ENCODE measurements at regions not wholly inside any gene's neighbourhood (a gene's known extent, or its start where the extent isn't known, plus 50 kb on each side); places are given as distances from the start of the nearest gene placed in this dataset.

DNA sequence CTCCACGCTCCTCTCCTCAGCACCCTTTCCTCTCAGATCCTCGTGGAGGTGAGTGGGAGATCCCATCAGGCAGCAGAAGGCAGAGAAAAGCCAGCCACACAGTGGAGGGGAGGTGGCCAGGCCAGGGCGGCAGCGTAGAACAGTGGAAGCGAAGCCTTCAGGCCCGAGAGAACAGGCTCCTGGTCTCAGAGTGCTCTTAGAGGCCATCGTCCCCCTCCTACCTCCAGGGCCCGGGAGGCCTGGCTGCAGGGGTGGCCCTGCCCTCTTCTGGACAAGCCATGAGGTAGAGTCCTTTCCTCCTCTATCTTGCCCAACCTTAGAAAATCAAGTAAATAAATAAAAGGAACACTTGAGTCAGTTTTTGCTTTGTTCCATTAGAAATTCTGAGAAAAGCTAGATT lies 202.0 kb downstream of the KATNAL1 start:
- no peak for DNase-seq
- Histone ChIP-seq H3K9me3 (no peaks in the 10 kb centered on the region), H3K27ac (no peak overlapping the region), H3K27me3 (no peaks in the 10 kb centered on the region), H3K36me3 (no peaks in the 10 kb centered on the region), H3K4me3 (no peak overlapping the region), H3K4me1 (no peaks in the 10 kb centered on the region)
- intact Hi-C loops (cut with DNase I; ENCODE audit: low total_unique reads) (no loop called here), in situ Hi-C loops (cut with MboI; ENCODE audit: low sequenced_read_pairs in 4 of 4) (no loop called here)
- no peak for TF ChIP-seq POLR2A (IDR thresholded peaks at IDR 0.05)
- TF ChIP-seq, protein P1, sequence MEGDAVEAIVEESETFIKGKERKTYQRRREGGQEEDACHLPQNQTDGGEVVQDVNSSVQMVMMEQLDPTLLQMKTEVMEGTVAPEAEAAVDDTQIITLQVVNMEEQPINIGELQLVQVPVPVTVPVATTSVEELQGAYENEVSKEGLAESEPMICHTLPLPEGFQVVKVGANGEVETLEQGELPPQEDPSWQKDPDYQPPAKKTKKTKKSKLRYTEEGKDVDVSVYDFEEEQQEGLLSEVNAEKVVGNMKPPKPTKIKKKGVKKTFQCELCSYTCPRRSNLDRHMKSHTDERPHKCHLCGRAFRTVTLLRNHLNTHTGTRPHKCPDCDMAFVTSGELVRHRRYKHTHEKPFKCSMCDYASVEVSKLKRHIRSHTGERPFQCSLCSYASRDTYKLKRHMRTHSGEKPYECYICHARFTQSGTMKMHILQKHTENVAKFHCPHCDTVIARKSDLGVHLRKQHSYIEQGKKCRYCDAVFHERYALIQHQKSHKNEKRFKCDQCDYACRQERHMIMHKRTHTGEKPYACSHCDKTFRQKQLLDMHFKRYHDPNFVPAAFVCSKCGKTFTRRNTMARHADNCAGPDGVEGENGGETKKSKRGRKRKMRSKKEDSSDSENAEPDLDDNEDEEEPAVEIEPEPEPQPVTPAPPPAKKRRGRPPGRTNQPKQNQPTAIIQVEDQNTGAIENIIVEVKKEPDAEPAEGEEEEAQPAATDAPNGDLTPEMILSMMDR (IDR thresholded peaks at IDR 0.05 in 4 of 5, conservative IDR thresholded peaks at IDR 0.05 in 1 of 5) = no peak
- no peak for ATAC-seq

DNA sequence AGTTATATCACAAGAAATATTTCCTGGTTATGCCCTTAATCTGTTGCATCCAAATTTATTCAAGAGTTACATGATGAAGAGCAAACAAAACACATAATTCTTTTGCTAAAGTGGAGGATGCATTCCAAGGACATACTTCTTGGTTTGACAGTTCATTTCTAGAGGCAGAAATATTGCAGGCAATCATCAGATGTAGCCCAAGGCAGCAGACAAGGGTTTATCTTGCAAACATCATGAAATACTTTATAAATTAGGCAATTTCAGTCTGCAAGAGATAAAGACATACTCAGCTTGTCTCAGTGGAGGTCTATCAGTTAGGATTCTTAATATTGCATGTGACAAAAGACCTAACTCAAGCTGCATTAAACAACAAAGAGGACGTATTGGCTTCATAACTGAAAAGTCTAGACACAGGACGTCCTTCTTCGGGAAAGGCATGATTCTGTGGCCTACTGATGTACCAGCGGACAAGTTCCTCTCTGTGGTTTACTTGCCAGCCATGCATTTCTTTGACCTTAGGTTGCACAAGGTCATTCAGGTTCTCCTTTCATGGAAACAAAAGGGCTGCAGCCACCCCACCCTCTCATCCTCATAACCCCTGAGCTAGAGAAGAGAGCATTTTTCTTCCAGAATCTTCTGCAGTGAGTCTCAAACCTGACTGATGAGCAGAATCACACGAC lies 204.1 kb downstream of the KATNAL1 start:
- Histone ChIP-seq H3K4me3 (no peak overlapping the region), H3K4me1 (no peaks in the 10 kb centered on the region), H3K36me3 (no peaks in the 10 kb centered on the region), H3K9me3 (no peaks in the 10 kb centered on the region), H3K27me3 (no peaks in the 10 kb centered on the region), H3K27ac (no peak overlapping the region)
- DNase-seq = no peak
- in situ Hi-C loops (cut with MboI; ENCODE audit: low sequenced_read_pairs in 4 of 4) = no loop called here
- no peak for TF ChIP-seq POLR2A (IDR thresholded peaks at IDR 0.05)
- TF ChIP-seq, protein P1 (IDR thresholded peaks at IDR 0.05 in 4 of 5, conservative IDR thresholded peaks at IDR 0.05 in 1 of 5) = no peak
- intact Hi-C loops (cut with DNase I; ENCODE audit: low total_unique reads) = no loop called here
- ATAC-seq = no peak

DNA sequence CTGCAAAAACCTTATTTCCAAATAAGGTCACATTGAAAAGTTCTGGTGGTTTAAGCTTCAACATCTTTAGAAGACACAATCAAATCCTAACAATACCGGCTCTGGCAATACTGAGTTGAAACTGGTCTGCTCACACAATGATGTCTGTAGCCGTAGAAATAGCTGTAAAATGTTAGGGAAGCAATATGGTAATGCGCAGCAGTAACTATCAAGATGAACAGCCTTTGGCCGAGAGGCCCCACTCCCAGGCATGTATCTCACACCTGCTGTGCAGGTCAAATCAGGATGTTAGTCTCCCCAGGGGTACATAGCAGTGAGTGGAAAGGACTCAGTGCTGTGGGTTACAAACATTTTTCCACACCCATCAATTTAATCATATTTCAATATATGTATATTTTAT lies 207.1 kb downstream of the KATNAL1 start:
- no peak overlapping the region for H3K4me3 ChIP-seq
- ATAC-seq = no peak
- no peak for DNase-seq
- H3K27me3 ChIP-seq = no peaks in the 10 kb centered on the region
- TF ChIP-seq, protein P1 (IDR thresholded peaks at IDR 0.05 in 4 of 5, conservative IDR thresholded peaks at IDR 0.05 in 1 of 5) = no peak
- no peak for TF ChIP-seq POLR2A (IDR thresholded peaks at IDR 0.05)
- no peaks in the 10 kb centered on the region for H3K9me3 ChIP-seq
- in situ Hi-C loops (cut with MboI; ENCODE audit: low sequenced_read_pairs in 4 of 4) = no loop called here
- H3K4me1 ChIP-seq = no peaks in the 10 kb centered on the region
- intact Hi-C loops (cut with DNase I; ENCODE audit: low total_unique reads) = no loop called here
- no peak overlapping the region for H3K27ac ChIP-seq
- no peaks in the 10 kb centered on the region for H3K36me3 ChIP-seq

GRCh38 chr13:30097701-30098100 lies 209.7 kb downstream of the KATNAL1 start:
- Histone ChIP-seq H3K4me3 (no peak overlapping the region), H3K27me3 (no peaks in the 10 kb centered on the region), H3K27ac (no peak overlapping the region), H3K9me3 (no peaks in the 10 kb centered on the region), H3K36me3 (no peaks in the 10 kb centered on the region), H3K4me1 (no peaks in the 10 kb centered on the region)
- intact Hi-C loops (cut with DNase I; ENCODE audit: low total_unique reads) = no loop called here
- in situ Hi-C loops (cut with MboI; ENCODE audit: low sequenced_read_pairs in 4 of 4) = no loop called here
- TF ChIP-seq, protein P1 (IDR thresholded peaks at IDR 0.05 in 4 of 5, conservative IDR thresholded peaks at IDR 0.05 in 1 of 5) = no peak
- TF ChIP-seq POLR2A (IDR thresholded peaks at IDR 0.05) = no peak
- DNase-seq (no peak), ATAC-seq (no peak)

DNA sequence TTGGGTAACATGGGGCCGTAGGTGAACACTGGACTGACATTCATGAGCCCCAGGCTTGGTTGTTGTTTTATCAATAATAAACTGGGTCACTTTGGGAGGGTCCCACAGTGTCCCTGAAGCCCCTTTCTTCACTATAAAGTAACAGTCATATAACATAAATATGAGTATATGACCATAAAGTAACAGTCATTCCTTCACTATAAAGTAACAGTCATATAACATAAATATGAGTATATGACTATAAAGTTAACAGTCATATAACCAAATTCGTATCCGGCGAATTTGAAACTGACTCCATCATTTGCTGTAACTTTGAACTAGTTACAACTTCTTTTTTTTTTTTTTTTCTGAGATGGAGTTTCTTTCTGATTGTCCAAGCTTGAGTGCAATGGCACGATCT lies 210.3 kb downstream of the KATNAL1 start:
- Histone ChIP-seq H3K36me3 (no peaks in the 10 kb centered on the region), H3K4me1 (no peaks in the 10 kb centered on the region), H3K4me3 (no peak overlapping the region), H3K27ac (no peak overlapping the region), H3K27me3 (no peaks in the 10 kb centered on the region), H3K9me3 (no peaks in the 10 kb centered on the region)
- TF ChIP-seq POLR2A (IDR thresholded peaks at IDR 0.05) = no peak
- TF ChIP-seq, protein P1 (IDR thresholded peaks at IDR 0.05 in 4 of 5, conservative IDR thresholded peaks at IDR 0.05 in 1 of 5) = no peak
- in situ Hi-C loops (cut with MboI; ENCODE audit: low sequenced_read_pairs in 4 of 4) (no loop called here), intact Hi-C loops (cut with DNase I; ENCODE audit: low total_unique reads) (no loop called here)
- DNase-seq = no peak
- ATAC-seq = no peak

Measured in gastrocnemius medialis (tissue), 4 donors.